HEK293 (cell line): ENCODE measurements at regions not wholly inside any gene's neighbourhood (a gene's known extent, or its start where the extent isn't known, plus 50 kb on each side); places are given as distances from the start of the nearest gene placed in this dataset.
A peak's percentile ranks its signal among the peaks of the same experiment; 100 is the strongest.
"Not testable (repeated sequence)": the region's sequence is repeated elsewhere in the genome, so short reads cannot be mapped to it uniquely, and the experiment has no call there.

Source experiments
- CTCF ChIA-PET: fragments of 350-600 bp; formaldehyde crosslinking; extraction: SDS; loops from one replicate; lab custom pipeline; 2021; ENCODE audit warnings: antibody characterized with exemption; lab: Yijun Ruan, JAX
- POLR2A ChIA-PET: fragments of 300-600 bp; formaldehyde crosslinking; extraction: SDS; loops from one replicate; lab custom pipeline; 2020; ENCODE audit warnings: antibody characterized with exemption, inconsistent platforms; lab: Yijun Ruan, JAX
- H3K27ac ChIP-seq: fragments of 200-500 bp; sonication (Bioruptor generic); 2 replicates; pipeline ENCODE4 v1.5.1; 2014; ENCODE audit warnings: low read depth, low read length, control low read depth, inconsistent platforms; ENCODE audit errors: extremely low read depth
- H3K36me3 ChIP-seq, 2 experiments: fragments of 200-500 bp in 1 of 2; sonication (Bioruptor generic) in 1 of 2; 1 replicate in 1 of 2; 2 replicates in 1 of 2; pipeline ENCODE4 v1.5.1; 2014 to 2017; ENCODE audit warnings: inconsistent platforms in 2 of 2, low read length in 2 of 2; ENCODE audit not compliant: control insufficient read depth in 2 of 2, insufficient read depth in 1 of 2
- H3K4me1 ChIP-seq: fragments of 200-500 bp; sonication (Bioruptor generic); 2 replicates; pipeline ENCODE4 v1.5.1; 2014; ENCODE audit warnings: mild to moderate bottlenecking, low read length, inconsistent platforms; ENCODE audit not compliant: control insufficient read depth, insufficient read depth
- H3K4me3 ChIP-seq: 2 replicates; pipeline ENCODE4 v1.5.1; 2011; ENCODE audit warnings: low read depth, mild to moderate bottlenecking, control low read depth, low read length, moderate library complexity
- H3K9me3 ChIP-seq: fragments of 200-500 bp; sonication (Bioruptor generic); 2 replicates; pipeline ENCODE4 v1.5.1; 2014; ENCODE audit warnings: low read depth, low read length, inconsistent platforms; ENCODE audit not compliant: control insufficient read depth, insufficient read depth
- GLIS2 ChIP-seq: fragments of 450-650 bp; formaldehyde crosslinking; IDR thresholded peaks from 2 replicates; pipeline ENCODE4 v1.5.1; 2016; ENCODE audit warnings: missing biosample characterization, missing genetic modification characterization
- KLF9 ChIP-seq: fragments of 450-650 bp; formaldehyde crosslinking; IDR thresholded peaks from 2 replicates; pipeline ENCODE4 v1.5.1; 2016; ENCODE audit warnings: missing biosample characterization, missing genetic modification characterization, low read depth
- OSR2 ChIP-seq: fragments of 450-650 bp; formaldehyde crosslinking; IDR thresholded peaks from 2 replicates; pipeline ENCODE4 v1.5.1; 2016; ENCODE audit warnings: missing biosample characterization, missing genetic modification characterization
- TCF7L2 ChIP-seq: IDR thresholded peaks from 2 replicates; pipeline ENCODE4 v1.6.1; 2011; ENCODE audit warnings: low read depth, mild to moderate bottlenecking, inconsistent platforms, low read length, moderate library complexity, borderline replicate concordance
- ZNF10 ChIP-seq: fragments of 450-650 bp; formaldehyde crosslinking; IDR thresholded peaks from 2 replicates; pipeline ENCODE4 v1.5.1; 2017; ENCODE audit warnings: missing biosample characterization, missing genetic modification characterization
- ZNF146 ChIP-seq: fragments of 450-650 bp; formaldehyde crosslinking; IDR thresholded peaks from 2 replicates; pipeline ENCODE4 v1.5.1; 2016; ENCODE audit warnings: missing biosample characterization, missing genetic modification characterization
- ZNF211 ChIP-seq: fragments of 450-650 bp; formaldehyde crosslinking; IDR thresholded peaks from 2 replicates; pipeline ENCODE4 v1.5.1; 2016; ENCODE audit warnings: low read depth, missing biosample characterization, missing genetic modification characterization
- ZNF341 ChIP-seq: fragments of 450-650 bp; formaldehyde crosslinking; IDR thresholded peaks from 2 replicates; pipeline ENCODE4; 2016; ENCODE audit warnings: low read depth, missing biosample characterization, missing genetic modification characterization
- ZNF785 ChIP-seq: fragments of 450-650 bp; formaldehyde crosslinking; IDR thresholded peaks from 2 replicates; pipeline ENCODE4 v1.5.1; 2016; ENCODE audit warnings: missing biosample characterization, missing genetic modification characterization
- TF ChIP-seq, protein P1 (sequence below): fragments of 450-650 bp; formaldehyde crosslinking; IDR thresholded peaks from 2 replicates; pipeline ENCODE4 v1.5.1; 2016; ENCODE audit warnings: missing biosample characterization, missing genetic modification characterization
- TF ChIP-seq, protein P2 (sequence below): fragments of 450-650 bp; formaldehyde crosslinking; IDR thresholded peaks from 2 replicates; pipeline ENCODE4 v1.5.1; 2016; ENCODE audit warnings: missing biosample characterization, missing genetic modification characterization
- TF ChIP-seq, protein P3 (sequence below): fragments of 450-650 bp; formaldehyde crosslinking; IDR thresholded peaks from 2 replicates; pipeline ENCODE4 v1.5.1; 2016; ENCODE audit warnings: missing biosample characterization, missing genetic modification characterization
- TF ChIP-seq, protein P4 (sequence below): fragments of 450-650 bp; formaldehyde crosslinking; IDR thresholded peaks from 2 replicates; pipeline ENCODE4 v1.5.0; 2017; ENCODE audit warnings: missing biosample characterization, missing genetic modification characterization, borderline replicate concordance

DNA sequence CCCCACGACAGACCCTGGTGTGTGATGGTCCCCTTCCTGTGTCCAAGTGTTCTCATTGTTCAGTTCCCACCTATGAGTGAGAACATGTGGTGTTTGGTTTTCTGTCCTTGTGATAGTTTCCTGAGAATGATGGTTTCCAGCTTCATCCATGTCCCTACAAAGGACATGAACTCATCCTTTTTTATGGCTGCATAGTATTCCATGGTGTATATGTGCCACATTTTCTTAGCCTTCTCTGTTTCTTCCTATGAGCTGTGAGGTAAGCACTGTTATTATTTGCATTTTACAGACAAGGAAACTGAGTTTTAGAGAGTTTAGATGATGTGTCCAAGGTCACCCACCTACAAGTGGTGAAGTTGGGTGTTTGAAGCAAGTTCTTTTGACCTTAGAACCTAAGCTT is 51.1 kb upstream of the BNC1 start:
- H3K4me3 ChIP-seq, H3K27ac ChIP-seq, POLR2A ChIA-PET, H3K4me1 ChIP-seq, H3K36me3 ChIP-seq, H3K9me3 ChIP-seq: not testable (repeated sequence)
- CTCF ChIA-PET, result interaction anchor here (0.9 kb wide), 1 partner anchor 87 kb away, joined by 3 read pairs; no protein-coding TSS in a partner anchor
- TF ChIP-seq, protein P1, sequence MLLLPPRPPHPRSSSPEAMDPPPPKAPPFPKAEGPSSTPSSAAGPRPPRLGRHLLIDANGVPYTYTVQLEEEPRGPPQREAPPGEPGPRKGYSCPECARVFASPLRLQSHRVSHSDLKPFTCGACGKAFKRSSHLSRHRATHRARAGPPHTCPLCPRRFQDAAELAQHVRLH (tag by site-specific recombination), result 0 out of 2 replicates have a peak, but pooled peaks have one; percentile 38
- peak; percentile 91 for TF ChIP-seq ZNF146
- TF ChIP-seq, protein P2, sequence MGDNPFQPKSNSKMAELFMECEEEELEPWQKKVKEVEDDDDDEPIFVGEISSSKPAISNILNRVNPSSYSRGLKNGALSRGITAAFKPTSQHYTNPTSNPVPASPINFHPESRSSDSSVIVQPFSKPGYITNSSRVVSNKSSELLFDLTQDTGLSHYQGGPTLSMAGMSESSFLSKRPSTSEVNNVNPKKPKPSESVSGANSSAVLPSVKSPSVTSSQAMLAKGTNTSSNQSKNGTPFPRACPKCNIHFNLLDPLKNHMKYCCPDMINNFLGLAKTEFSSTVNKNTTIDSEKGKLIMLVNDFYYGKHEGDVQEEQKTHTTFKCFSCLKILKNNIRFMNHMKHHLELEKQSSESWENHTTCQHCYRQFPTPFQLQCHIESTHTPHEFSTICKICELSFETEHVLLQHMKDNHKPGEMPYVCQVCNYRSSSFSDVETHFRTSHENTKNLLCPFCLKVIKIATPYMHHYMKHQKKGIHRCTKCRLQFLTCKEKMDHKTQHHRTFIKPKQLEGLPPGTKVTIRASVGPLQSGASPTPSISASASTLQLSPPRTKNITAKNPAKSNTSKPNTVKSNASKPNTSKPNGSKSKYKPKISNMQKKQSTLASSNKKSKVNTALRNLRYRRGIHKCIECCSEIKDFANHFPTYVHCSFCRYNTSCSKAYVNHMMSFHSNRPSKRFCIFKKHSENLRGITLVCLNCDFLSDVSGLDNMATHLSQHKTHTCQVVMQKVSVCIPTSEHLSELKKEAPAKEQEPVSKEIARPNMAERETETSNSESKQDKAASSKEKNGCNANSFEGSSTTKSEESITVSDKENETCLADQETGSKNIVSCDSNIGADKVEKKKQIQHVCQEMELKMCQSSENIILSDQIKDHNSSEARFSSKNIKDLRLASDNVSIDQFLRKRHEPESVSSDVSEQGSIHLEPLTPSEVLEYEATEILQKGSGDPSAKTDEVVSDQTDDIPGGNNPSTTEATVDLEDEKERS (tag by site-specific recombination), result 0 out of 2 replicates have a peak, but pooled peaks have one; percentile 31

DNA sequence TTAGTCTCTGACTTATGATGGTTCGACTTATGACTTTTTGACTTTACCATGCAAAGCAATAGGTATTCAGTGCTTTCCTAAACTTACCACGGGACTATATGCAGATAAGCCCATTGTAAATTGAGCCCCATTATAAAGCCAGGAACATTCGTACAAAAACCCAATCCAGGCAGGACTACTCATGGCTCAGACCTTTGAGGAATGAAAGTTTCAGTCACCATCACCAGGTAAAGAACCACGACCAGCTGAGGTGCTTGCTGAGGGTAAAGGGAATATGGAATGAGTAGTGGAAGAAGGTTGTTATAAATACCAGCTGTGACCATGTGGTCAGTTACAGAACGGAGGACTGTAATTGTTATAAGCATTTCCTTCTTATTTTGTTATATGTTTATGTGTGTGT is 54.9 kb upstream of the BNC1 start:
- CTCF ChIA-PET, result interaction anchor here (1.3 to 1.5 kb wide), 2 partner anchors 90 to 92 kb away, joined by 3 read pairs; no protein-coding TSS in a partner anchor
- Histone ChIP-seq H3K36me3 (no peaks in the 10 kb centered on the region), H3K4me3 (no peak overlapping the region), H3K9me3 (no peaks in the 10 kb centered on the region), H3K4me1 (no peaks in the 10 kb centered on the region), H3K27ac (no peak overlapping the region)
- POLR2A ChIA-PET, result no interaction called here
- no peak for TF ChIP-seq TCF7L2
- no peak for TF ChIP-seq ZNF211
- TF ChIP-seq ZNF341 (tag by site-specific recombination), result no peak

DNA sequence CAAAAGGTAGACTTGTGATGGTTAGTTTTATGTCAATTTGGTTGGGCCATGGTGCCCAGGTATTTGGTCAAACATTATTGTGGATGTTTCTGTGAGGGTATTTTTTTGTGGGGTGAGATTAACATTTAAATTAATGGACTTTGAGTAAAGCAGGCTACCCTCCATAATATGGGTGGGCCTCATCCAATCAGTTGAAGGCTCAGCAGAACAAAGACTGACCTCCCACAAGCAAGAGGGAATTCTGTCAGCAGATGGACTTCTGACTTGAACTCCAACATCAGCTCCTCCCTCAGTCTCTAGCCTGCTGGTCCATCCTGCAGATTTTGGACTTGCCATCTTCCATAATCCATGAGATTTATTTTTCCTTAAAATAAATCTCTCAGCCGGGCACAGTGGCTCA is 55.6 kb upstream of the BNC1 start:
- Histone ChIP-seq H3K27ac (no peak overlapping the region), H3K4me1 (no peaks in the 10 kb centered on the region), H3K4me3 (no peak overlapping the region), H3K36me3 (no peaks in the 10 kb centered on the region), H3K9me3 (no peaks in the 10 kb centered on the region)
- CTCF ChIA-PET, result interaction anchor here (0.7 to 1.3 kb wide), 2 partner anchors 75 to 93 kb away, joined by 3 to 5 read pairs; no protein-coding TSS in a partner anchor
- TF ChIP-seq GLIS2 (tag by site-specific recombination) (no peak), OSR2 (tag by site-specific recombination) (no peak), ZNF10 (tag by site-specific recombination) (peak; percentile 98)
- TF ChIP-seq, protein P3, sequence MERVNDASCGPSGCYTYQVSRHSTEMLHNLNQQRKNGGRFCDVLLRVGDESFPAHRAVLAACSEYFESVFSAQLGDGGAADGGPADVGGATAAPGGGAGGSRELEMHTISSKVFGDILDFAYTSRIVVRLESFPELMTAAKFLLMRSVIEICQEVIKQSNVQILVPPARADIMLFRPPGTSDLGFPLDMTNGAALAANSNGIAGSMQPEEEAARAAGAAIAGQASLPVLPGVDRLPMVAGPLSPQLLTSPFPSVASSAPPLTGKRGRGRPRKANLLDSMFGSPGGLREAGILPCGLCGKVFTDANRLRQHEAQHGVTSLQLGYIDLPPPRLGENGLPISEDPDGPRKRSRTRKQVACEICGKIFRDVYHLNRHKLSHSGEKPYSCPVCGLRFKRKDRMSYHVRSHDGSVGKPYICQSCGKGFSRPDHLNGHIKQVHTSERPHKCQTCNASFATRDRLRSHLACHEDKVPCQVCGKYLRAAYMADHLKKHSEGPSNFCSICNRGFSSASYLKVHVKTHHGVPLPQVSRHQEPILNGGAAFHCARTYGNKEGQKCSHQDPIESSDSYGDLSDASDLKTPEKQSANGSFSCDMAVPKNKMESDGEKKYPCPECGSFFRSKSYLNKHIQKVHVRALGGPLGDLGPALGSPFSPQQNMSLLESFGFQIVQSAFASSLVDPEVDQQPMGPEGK, result no peak
- POLR2A ChIA-PET, result no interaction called here

DNA sequence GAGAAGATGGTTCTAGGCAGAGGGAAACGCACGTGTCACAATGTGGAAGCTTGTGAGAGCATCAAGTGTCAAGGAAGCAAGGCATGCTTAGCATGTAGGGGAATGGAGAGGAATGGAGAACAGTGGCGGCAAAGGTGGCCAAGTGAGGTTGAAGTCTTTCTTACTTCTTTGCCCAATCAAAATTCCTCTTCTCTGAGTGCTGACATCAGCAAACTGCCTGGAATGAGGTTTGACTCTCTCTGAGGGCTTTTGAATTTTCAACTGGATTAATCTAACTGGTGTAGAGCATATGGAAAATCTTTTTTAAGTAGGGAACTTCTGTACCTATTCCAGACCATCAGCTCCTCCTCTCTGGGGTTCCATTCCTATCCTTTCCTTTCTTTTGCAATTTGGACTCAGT is 61.9 kb upstream of the BNC1 start:
- no peak overlapping the region for H3K4me3 ChIP-seq
- CTCF ChIA-PET, result no interaction called here
- H3K27ac ChIP-seq, result no peak overlapping the region
- POLR2A ChIA-PET, result no interaction called here
- H3K36me3 ChIP-seq, result no peaks in the 10 kb centered on the region
- H3K4me1 ChIP-seq, result no peaks in the 10 kb centered on the region
- no peaks in the 10 kb centered on the region for H3K9me3 ChIP-seq
- TF ChIP-seq KLF9 (tag by site-specific recombination) (no peak), OSR2 (tag by site-specific recombination) (no peak), ZNF785 (no peak)
- TF ChIP-seq, protein P4, sequence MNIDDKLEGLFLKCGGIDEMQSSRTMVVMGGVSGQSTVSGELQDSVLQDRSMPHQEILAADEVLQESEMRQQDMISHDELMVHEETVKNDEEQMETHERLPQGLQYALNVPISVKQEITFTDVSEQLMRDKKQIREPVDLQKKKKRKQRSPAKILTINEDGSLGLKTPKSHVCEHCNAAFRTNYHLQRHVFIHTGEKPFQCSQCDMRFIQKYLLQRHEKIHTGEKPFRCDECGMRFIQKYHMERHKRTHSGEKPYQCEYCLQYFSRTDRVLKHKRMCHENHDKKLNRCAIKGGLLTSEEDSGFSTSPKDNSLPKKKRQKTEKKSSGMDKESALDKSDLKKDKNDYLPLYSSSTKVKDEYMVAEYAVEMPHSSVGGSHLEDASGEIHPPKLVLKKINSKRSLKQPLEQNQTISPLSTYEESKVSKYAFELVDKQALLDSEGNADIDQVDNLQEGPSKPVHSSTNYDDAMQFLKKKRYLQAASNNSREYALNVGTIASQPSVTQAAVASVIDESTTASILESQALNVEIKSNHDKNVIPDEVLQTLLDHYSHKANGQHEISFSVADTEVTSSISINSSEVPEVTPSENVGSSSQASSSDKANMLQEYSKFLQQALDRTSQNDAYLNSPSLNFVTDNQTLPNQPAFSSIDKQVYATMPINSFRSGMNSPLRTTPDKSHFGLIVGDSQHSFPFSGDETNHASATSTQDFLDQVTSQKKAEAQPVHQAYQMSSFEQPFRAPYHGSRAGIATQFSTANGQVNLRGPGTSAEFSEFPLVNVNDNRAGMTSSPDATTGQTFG, result no peak
